ENCODE measurements at regions not wholly inside any gene's neighbourhood (a gene's known extent, or its start where the extent isn't known, plus 50 kb on each side); places are given as distances from the start of the nearest gene placed in this dataset.
A peak's percentile ranks its signal among the peaks of the same experiment; 100 is the strongest.

- TF ChIP-seq, protein P1, sequence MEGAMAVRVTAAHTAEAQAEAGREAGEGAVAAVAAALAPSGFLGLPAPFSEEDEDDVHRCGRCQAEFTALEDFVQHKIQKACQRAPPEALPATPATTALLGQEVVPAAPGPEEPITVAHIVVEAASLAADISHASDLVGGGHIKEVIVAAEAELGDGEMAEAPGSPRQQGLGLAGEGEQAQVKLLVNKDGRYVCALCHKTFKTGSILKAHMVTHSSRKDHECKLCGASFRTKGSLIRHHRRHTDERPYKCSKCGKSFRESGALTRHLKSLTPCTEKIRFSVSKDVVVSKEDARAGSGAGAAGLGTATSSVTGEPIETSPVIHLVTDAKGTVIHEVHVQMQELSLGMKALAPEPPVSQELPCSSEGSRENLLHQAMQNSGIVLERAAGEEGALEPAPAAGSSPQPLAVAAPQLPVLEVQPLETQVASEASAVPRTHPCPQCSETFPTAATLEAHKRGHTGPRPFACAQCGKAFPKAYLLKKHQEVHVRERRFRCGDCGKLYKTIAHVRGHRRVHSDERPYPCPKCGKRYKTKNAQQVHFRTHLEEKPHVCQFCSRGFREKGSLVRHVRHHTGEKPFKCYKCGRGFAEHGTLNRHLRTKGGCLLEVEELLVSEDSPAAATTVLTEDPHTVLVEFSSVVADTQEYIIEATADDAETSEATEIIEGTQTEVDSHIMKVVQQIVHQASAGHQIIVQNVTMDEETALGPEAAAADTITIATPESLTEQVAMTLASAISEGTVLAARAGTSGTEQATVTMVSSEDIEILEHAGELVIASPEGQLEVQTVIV (IDR thresholded peaks at IDR 0.05; ENCODE audit: borderline replicate concordance, partially characterized antibody), result no peak
- no peak for TF ChIP-seq KDM1A (IDR thresholded peaks at IDR 0.05; ENCODE audit: borderline replicate concordance)
- TF ChIP-seq HCFC1 (IDR thresholded peaks at IDR 0.05; ENCODE audit: low read length), result no peak
- TF ChIP-seq TARDBP (IDR thresholded peaks at IDR 0.05; ENCODE audit: borderline replicate concordance), result no peak
- TF ChIP-seq POLR2AphosphoS5 (IDR thresholded peaks at IDR 0.05; ENCODE audit: low read length), result no peak
- TF ChIP-seq KAT2A (conservative IDR thresholded peaks at IDR 0.05; ENCODE audit: control insufficient read depth, low read depth, low read length), result no peak
- TF ChIP-seq PAX8 (IDR thresholded peaks at IDR 0.05), result no peak
- peak; percentile 91; the same call in 1 of the 2 replicates for TF ChIP-seq ZBED1 (IDR thresholded peaks at IDR 0.05; ENCODE audit: borderline replicate concordance)
- peak; percentile 73 for TF ChIP-seq RAD51 (IDR thresholded peaks at IDR 0.05)
- TF ChIP-seq WRNIP1 (IDR thresholded peaks at IDR 0.05; ENCODE audit: borderline replicate concordance, low read depth, low read length), result no peak
- no peak for TF ChIP-seq ZNF207 (IDR thresholded peaks at IDR 0.05; ENCODE audit: borderline replicate concordance)
- TF ChIP-seq MTA2 (IDR thresholded peaks at IDR 0.05; ENCODE audit: low read depth), result peak; percentile 100
- TF ChIP-seq SMAD1 (IDR thresholded peaks at IDR 0.05; ENCODE audit: low read depth, partially characterized antibody), result no peak
- peak; percentile 82 for TF ChIP-seq JUNB (IDR thresholded peaks at IDR 0.05)
- TF ChIP-seq BHLHE40 (IDR thresholded peaks at IDR 0.05; ENCODE audit: borderline replicate concordance in 1 of 2, low read depth in 2 of 2, low read length in 1 of 2), result peak; percentile 60 to 71; a peak in 2 of 4 replicates
- peak; percentile 27; the same call in 1 of the 2 replicates for TF ChIP-seq ZNF384 (IDR thresholded peaks at IDR 0.05; ENCODE audit: borderline replicate concordance, low read depth, low read length)
- no peak for TF ChIP-seq SPI1 (IDR thresholded peaks at IDR 0.05; ENCODE audit: borderline replicate concordance, insufficient read depth, low read depth, low read length)
- TF ChIP-seq NFIC (IDR thresholded peaks at IDR 0.05; ENCODE audit: low read depth, low read length), result peak; percentile 98
- no peak; the same call in 1 of the 2 replicates for TF ChIP-seq CHD4 (IDR thresholded peaks at IDR 0.05)
- TF ChIP-seq MYC (IDR thresholded peaks at IDR 0.05; ENCODE audit: insufficient read depth, insufficient read length, insufficient replicate concordance, low read length, severe bottlenecking), result no peak
- TF ChIP-seq STAT3 (IDR thresholded peaks at IDR 0.05; ENCODE audit: low read depth, low read length), result 0 out of 2 replicates have a peak, but pooled peaks have one; percentile 36
- TF ChIP-seq, protein P2, sequence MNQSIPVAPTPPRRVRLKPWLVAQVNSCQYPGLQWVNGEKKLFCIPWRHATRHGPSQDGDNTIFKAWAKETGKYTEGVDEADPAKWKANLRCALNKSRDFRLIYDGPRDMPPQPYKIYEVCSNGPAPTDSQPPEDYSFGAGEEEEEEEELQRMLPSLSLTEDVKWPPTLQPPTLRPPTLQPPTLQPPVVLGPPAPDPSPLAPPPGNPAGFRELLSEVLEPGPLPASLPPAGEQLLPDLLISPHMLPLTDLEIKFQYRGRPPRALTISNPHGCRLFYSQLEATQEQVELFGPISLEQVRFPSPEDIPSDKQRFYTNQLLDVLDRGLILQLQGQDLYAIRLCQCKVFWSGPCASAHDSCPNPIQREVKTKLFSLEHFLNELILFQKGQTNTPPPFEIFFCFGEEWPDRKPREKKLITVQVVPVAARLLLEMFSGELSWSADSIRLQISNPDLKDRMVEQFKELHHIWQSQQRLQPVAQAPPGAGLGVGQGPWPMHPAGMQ (IDR thresholded peaks at IDR 0.05; ENCODE audit: borderline replicate concordance), result no peak
- TF ChIP-seq RFX5 (IDR thresholded peaks at IDR 0.05; ENCODE audit: low read depth, low read length), result no peak
- peak; percentile 59; the same call in 1 of the 3 replicates for TF ChIP-seq POU2F2 (IDR thresholded peaks at IDR 0.05; ENCODE audit: borderline replicate concordance, low read depth, low read length)
- TF ChIP-seq MYB (IDR thresholded peaks at IDR 0.05; ENCODE audit: borderline replicate concordance, low read depth, low read length), result no peak
- TF ChIP-seq LARP7 (IDR thresholded peaks at IDR 0.05), result no peak
- 0 out of 2 replicates have a peak, but pooled peaks have one; percentile 15 for TF ChIP-seq JUND (IDR thresholded peaks at IDR 0.05; ENCODE audit: low read depth, low read length)
Observed at GRCh38 chr1:199081739-199082138, 442.9 kb downstream of the PTPRC start (continued).
